ENCODE measurements at regions not wholly inside any gene's neighbourhood (a gene's known extent, or its start where the extent isn't known, plus 50 kb on each side); places are given as distances from the start of the nearest gene placed in this dataset.
"Not testable (repeated sequence)": the region's sequence is repeated elsewhere in the genome, so short reads cannot be mapped to it uniquely, and the experiment has no call there.

DNA sequence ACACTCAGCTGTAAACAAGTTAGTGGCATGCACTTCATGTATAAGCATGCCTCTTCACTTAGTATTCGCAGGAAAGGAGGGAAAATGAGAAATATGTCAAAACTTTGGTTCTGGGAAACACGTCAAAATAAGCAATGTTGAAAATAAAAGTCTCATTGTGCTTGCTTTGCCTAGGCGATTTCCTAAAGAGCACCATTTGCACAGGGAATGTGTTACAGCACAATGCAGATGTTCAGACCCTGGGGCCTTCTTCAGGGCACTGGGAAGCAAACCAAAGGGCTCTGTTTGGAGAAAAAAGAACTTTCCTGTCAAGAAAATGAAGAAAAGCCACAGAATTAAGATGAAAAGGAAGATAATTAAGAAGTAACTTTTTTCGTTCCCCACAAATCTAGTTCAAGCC lies 98.6 kb upstream of the PLD5 start:
- no peak for TF ChIP-seq POLR2A (IDR thresholded peaks at IDR 0.05; ENCODE audit: low read depth, low read length)
- FAIRE-seq: no peak

DNA sequence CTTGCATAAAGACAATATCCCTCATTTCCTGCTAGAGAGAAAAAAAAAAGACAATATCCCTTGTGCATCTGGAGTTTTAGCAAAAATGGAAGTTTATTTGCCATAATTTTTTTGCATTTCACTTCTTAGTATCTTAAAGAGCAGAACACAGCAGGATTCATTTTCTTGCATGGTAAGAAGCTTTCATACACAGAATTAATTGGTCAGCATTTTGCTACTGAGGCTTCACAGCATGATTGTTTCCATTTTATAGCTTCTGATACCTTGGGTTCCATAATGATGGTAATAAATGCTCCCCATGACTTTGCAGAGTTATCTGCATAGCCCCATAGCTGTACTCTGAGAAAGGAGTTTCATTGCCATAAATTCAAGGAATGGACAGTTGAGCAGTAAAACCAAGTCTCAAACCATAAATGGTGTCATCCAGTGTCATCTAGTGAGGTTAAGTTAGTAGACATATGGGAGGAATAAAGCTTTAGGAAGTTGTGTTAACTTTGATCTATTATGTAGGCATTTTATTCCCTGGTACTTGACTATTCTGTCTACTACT lies 88.8 kb upstream of the PLD5 start:
- no peak for FAIRE-seq
- no peak for TF ChIP-seq POLR2A (IDR thresholded peaks at IDR 0.05; ENCODE audit: low read depth, low read length)
- DNase-seq (ENCODE audit: insufficient read length, low spot score): no peak

More for the DNA sequence above, 98.6 kb upstream of the PLD5 start:
- DNase-seq (ENCODE audit: insufficient read length, low spot score): no peak

DNA sequence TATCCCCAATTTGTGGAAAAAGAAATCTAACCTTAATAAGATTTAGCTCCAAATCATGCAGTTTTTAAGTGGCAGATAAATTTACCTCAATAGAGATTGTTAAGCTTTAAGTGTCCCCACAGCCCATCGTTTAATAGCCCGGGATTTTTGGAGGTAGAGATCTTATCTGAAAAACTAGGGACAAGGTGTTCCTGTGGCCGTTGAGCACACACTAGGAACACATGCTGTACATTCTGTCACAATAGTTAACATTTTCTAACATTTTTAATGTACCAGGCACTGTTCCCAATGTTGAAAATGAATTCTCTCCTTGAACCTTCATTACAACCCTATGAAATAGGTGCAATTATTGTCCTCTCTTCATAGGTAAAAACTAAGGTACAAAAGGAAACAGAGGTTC lies 85.7 kb upstream of the PLD5 start:
- no peak for TF ChIP-seq POLR2A (IDR thresholded peaks at IDR 0.05; ENCODE audit: low read depth, low read length)
- DNase-seq (ENCODE audit: insufficient read length, low spot score): no peak
- no peak for FAIRE-seq

DNA sequence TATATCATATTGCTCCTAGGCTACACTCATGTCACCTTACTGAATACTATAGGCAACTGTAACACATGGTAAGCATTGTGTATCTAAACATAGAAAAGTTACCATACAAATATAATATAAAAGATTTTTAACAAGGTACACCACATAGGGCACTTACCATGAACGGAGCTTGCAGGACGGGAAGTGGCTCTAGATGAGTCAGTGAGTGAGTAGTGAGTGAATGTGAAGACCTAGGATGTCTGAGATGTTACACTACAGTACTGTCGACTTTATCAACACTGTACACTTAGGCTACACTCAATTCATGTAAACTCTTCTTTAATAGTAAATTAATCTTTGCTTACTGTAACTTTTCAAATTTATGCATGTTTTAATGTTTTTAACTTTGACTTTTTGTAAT lies 81.0 kb upstream of the PLD5 start:
- no peak for TF ChIP-seq POLR2A (IDR thresholded peaks at IDR 0.05; ENCODE audit: low read depth, low read length)

DNA sequence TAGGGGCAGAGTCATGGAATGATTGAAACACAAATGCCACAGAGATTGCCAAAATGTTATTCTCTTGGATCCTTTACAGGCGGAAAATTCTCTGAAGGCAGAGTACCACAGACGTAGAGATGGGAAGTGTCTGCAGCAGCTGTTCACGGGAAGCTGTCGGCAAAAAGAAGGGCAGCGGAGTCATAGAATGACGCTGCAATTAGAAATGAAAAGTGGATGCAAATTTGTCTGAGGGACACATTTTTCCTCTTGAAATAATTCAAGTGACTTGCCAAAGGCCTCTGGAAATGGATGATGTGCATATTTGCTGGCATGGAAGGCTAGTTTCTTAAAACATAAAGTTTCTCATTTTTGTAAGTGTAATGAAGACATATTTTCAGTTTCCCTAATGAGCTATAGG lies 77.5 kb upstream of the PLD5 start:
- FAIRE-seq (no peak), DNase-seq (ENCODE audit: insufficient read length, low spot score) (no peak)
- TF ChIP-seq POLR2A (IDR thresholded peaks at IDR 0.05; ENCODE audit: low read depth, low read length): no peak

More for the DNA sequence above, 81.0 kb upstream of the PLD5 start:
- no peak for FAIRE-seq
- DNase-seq (ENCODE audit: insufficient read length, low spot score): no peak

DNA sequence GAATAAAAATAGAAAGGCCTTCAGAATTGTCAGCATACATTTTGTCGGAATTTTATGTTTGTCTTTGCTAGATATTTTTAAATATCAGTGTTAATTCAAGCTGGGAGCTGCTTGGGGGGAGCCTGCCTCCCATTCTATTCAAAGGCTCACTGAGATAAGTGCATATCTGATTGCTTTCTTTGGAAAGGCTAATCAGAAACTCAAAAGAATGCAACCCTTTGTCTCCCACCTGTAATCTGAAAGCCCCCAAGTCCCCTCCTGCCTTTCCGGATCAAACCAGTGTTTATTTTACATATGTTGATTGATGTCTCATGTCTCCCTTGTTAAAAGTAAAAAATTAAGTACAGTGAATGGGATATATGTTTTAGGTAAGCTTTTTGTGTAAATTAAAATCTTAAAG lies 69.3 kb upstream of the PLD5 start:
- not testable (repeated sequence) for FAIRE-seq; DNase-seq (ENCODE audit: insufficient read length, low spot score)

DNA sequence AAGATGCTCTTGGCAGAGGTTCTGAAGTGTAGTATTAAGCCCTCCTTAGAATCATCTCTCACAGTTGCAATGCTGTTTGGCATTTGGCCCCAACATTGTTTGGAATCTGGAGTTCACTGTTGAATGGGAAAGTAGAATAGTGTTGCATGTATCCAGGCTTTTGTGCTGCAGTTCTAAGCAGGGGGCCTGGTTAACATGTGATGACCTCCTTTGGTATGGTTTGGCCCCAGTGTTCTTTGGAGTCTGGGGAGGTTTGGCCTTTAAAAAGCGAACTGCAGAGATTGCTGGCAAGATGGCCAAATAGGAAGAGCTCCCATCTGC lies 61.8 kb upstream of the PLD5 start:
- FAIRE-seq: no peak
- TF ChIP-seq POLR2A (IDR thresholded peaks at IDR 0.05; ENCODE audit: low read depth, low read length): no peak
- no peak for DNase-seq (ENCODE audit: insufficient read length, low spot score)

DNA sequence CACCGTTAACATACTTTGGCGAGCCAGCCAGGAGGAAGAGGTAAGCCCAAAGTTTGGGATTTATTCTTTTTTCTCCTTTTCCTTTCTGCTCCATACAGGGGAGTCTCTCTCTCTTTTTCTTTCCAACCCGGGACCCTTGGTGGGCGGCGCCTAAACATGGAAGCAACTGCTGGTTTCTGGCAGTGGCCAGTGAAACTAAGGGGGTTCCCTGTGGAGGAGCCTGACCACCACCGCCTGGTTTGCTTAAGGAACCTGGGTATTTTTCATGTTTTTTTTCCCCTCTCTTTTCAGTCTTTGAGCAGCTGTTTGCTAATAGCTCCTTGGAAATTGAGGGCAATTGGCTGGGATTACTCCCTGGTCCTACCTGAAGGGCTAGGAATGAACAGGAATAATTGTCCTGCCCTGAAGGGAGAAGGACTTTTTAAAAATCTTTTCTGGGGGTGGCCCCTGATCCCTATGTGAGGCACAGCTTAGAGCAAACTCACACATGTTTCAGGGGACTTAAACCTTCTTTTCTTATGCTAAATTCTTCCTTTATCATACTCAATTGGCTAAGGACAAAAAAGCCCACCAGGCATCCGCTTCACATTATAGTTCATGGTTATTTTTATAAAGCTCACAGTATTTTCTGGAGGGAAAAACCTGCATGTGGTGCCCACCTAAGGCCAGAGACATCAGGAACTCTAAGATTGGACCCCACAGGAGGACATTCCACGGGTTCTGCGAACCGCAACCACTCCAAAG lies 61.3 kb upstream of the PLD5 start:
- no peak for DNase-seq (ENCODE audit: insufficient read length, low spot score)
- no peak for TF ChIP-seq POLR2A (IDR thresholded peaks at IDR 0.05; ENCODE audit: low read depth, low read length)
- FAIRE-seq: no peak

DNA sequence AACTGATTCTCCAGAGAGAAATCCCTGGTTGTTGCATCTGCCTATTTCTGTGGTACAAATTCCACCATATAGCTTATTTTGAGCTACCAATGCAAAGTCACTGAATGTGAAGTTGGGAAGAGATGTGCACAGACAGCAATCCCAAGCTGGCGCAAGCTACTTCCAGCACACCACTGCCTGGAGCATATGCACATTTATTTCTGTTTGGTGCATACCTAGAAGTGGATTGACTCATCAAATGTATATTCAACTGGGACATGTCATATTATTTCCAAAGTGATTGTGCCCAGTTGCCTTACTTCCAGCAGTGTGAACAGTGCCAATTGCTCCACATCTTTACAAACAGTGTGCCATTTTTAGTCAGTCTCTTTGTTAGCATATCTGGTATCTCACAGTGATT lies 58.2 kb upstream of the PLD5 start:
- TF ChIP-seq POLR2A (IDR thresholded peaks at IDR 0.05; ENCODE audit: low read depth, low read length): no peak
- DNase-seq (ENCODE audit: insufficient read length, low spot score) (no peak), FAIRE-seq (no peak)

DNA sequence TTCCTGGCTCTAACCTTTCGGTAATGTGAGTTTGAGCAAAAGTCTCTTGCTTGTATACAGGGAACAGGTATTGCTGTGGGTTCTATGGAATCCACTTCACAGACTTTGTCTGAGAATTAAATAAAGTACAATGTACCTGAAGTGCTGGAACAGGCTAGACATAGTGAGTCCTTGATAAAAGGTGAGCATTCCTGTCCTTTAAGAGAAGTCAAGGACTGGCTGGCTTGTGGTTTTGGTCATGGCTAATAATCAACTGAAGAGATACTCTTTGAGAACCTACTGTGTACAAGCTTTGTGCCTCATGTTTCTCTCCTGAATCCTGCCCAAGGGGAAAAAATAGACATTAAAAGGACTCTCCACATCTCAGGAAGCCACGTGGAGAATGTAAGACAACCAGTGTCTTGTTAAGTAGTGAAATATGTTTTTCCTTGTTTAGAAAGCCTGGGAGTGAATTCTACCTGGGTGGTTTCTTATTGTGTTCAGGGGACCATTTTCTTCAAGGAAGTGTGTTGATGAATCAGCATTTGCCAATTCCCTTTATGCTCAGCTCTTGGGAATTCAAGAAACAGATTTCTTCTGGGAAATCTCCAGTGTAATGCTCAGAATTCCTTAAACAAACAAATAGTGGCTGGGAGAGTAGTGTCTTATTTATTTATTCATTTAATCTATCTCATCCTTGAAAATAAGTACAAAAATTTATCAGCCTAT lies 55.2 kb upstream of the PLD5 start:
- DNase-seq (ENCODE audit: insufficient read length, low spot score) (no peak), FAIRE-seq (no peak)
- TF ChIP-seq POLR2A (IDR thresholded peaks at IDR 0.05; ENCODE audit: low read depth, low read length): no peak
